Activated CD8-positive, alpha-beta T cell treated with anti-CD3 and anti-CD28 coated beads for 36 hours (primary cell): ENCODE measurements at regions not wholly inside any gene's neighbourhood (a gene's known extent, or its start where the extent isn't known, plus 50 kb on each side); places are given as distances from the start of the nearest gene placed in this dataset.

Experiments used
- ATAC-seq: fragments of 200-7000 bp; cut with Tn5 transposase; one replicate; pipeline ENCODE4 v1.10.0; 2021; ENCODE audit warnings: mild to moderate bottlenecking, moderate library complexity
- CTCF ChIA-PET: fragments of 350-600 bp; sonication (Branson Sonifier 250); formaldehyde crosslinking; loops from one replicate; lab custom pipeline; 2021; ENCODE audit warnings: antibody characterized with exemption; lab: Charles Lee
- POLR2A ChIA-PET: fragments of 350-600 bp; sonication (Branson Sonifier 250); formaldehyde crosslinking; loops from one replicate; lab custom pipeline; 2021; ENCODE audit warnings: antibody characterized with exemption; lab: Charles Lee
- DNase-seq: peaks from one replicate; pipeline ENCODE4 v3.0.0-alpha.2; 2020
- H3K27ac Mint-ChIP-seq: one replicate; pipeline ENCODE4 v1.8.0; 2021; ENCODE audit warnings: mild to moderate bottlenecking, mixed read lengths
- H3K27me3 Mint-ChIP-seq: one replicate; pipeline ENCODE4 v1.8.0; 2021; ENCODE audit warnings: mixed read lengths
- H3K36me3 Mint-ChIP-seq: one replicate; pipeline ENCODE4 v1.8.0; 2021; ENCODE audit warnings: low read depth, mixed read lengths
- H3K4me1 Mint-ChIP-seq: one replicate; pipeline ENCODE4 v1.8.0; 2021; ENCODE audit warnings: low read depth, mixed read lengths
- H3K4me3 Mint-ChIP-seq: one replicate; pipeline ENCODE4 v1.8.0; 2021; ENCODE audit warnings: mild to moderate bottlenecking, moderate library complexity, mixed read lengths
- H3K9me3 Mint-ChIP-seq: one replicate; pipeline ENCODE4 v1.8.0; 2021; ENCODE audit warnings: mixed read lengths
- intact Hi-C: fragments of 100-400 bp; cut with micrococcal nuclease; formaldehyde crosslinking; loops from one replicate; pipeline ENCODE4 v1.10.0; 2022
- TF ChIP-seq, protein P1 (sequence below): fragments of 200-600 bp; IDR thresholded peaks from one replicate; pipeline ENCODE4 v1.8.0; 2022; ENCODE audit warnings: antibody characterized with exemption, mild to moderate bottlenecking

DNA sequence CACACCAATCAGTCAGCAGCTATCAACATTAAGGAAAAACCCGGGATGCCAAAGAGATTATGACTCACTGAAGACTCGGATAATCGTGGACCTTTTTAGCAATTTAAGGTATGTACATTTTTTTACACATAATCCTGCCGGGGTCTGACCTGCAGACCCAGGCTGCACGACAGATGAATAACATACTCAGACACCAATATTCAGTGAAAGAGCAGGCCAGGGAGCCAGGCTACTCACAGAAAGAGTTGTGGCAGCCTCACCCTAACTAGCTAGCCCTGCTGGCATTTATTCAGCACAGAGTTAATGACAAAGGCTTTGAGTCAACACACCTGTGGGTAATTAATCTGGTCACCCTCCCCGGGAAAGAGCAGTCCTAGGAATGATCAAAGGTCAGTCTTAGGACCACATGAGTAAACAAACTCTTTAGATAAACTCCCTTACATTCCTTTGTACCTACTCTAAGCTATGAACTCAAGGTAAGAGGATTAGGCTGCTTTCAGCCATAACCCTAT is 727.5 kb downstream of the TBL1XR1 start:
- no peaks in the 10 kb centered on the region for H3K36me3 Mint-ChIP-seq
- TF ChIP-seq, protein P1, sequence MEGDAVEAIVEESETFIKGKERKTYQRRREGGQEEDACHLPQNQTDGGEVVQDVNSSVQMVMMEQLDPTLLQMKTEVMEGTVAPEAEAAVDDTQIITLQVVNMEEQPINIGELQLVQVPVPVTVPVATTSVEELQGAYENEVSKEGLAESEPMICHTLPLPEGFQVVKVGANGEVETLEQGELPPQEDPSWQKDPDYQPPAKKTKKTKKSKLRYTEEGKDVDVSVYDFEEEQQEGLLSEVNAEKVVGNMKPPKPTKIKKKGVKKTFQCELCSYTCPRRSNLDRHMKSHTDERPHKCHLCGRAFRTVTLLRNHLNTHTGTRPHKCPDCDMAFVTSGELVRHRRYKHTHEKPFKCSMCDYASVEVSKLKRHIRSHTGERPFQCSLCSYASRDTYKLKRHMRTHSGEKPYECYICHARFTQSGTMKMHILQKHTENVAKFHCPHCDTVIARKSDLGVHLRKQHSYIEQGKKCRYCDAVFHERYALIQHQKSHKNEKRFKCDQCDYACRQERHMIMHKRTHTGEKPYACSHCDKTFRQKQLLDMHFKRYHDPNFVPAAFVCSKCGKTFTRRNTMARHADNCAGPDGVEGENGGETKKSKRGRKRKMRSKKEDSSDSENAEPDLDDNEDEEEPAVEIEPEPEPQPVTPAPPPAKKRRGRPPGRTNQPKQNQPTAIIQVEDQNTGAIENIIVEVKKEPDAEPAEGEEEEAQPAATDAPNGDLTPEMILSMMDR = no peak
- ATAC-seq (no peak), DNase-seq (no peak)
- ChIA-PET CTCF (no interaction called here), POLR2A (no interaction called here)
- intact Hi-C loops = no loop called here
- H3K27me3 Mint-ChIP-seq = no peaks in the 10 kb centered on the region
- no peaks in the 10 kb centered on the region for H3K4me1 Mint-ChIP-seq
- no peak overlapping the region for H3K4me3 Mint-ChIP-seq
- no peaks in the 10 kb centered on the region for H3K9me3 Mint-ChIP-seq
- H3K27ac Mint-ChIP-seq = no peak overlapping the region

DNA sequence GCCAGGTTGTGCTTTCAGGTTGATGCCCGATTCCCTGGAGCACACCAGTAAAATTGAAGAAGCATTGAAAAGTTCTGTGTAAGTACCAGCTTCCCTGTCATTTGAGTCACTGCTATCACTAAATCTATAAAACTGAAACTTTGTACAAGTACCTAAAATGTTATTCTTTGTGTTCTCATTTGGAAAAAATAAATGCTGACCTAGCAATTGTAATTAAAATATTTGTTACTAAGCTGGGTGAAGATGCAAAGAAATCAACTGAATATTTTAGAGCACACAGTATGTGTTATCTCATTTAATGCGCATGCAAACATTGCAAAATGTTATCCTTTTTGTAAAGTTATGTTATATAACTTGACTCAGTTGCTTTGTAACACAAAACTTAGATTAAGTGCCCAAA is 733.7 kb downstream of the TBL1XR1 start:
- Mint-ChIP-seq H3K4me1 (no peaks in the 10 kb centered on the region), H3K27me3 (no peaks in the 10 kb centered on the region), H3K27ac (no peak overlapping the region), H3K9me3 (peaks cover 2% of the 10 kb centered on the region), H3K4me3 (no peak overlapping the region), H3K36me3 (no peaks in the 10 kb centered on the region)
- intact Hi-C loops = no loop called here
- TF ChIP-seq, protein P1 = no peak
- ATAC-seq = no peak
- CTCF ChIA-PET = no interaction called here
- POLR2A ChIA-PET = no interaction called here
- no peak for DNase-seq

DNA sequence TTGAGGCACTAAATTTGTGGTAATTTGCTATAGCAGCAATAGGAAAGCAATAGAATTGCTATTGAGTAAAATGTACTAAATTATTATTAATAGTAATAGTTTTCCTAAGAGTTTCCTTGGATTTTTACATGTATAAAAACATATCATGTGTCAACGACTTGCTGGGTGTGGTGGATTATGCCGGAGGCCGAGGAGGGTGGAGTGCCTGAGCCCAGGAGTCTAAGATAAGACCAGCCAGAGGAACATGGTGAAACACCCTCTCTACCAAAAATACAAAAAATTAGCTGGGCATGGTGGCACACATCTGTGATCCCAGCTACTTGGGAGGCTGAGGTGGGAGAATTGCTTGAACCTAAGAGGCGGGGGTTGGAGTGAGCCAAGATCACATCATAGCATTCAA is 749.9 kb downstream of the TBL1XR1 start:
- TF ChIP-seq, protein P1 = no peak
- H3K4me3 Mint-ChIP-seq = no peak overlapping the region
- H3K9me3 Mint-ChIP-seq = peaks cover 9% of the 10 kb centered on the region
- ChIA-PET POLR2A (no interaction called here), CTCF (no interaction called here)
- H3K27me3 Mint-ChIP-seq = no peaks in the 10 kb centered on the region
- no peaks in the 10 kb centered on the region for H3K4me1 Mint-ChIP-seq
- H3K36me3 Mint-ChIP-seq = no peaks in the 10 kb centered on the region
- H3K27ac Mint-ChIP-seq = no peak overlapping the region
- intact Hi-C loops = no loop called here
- ATAC-seq (no peak), DNase-seq (no peak)

DNA sequence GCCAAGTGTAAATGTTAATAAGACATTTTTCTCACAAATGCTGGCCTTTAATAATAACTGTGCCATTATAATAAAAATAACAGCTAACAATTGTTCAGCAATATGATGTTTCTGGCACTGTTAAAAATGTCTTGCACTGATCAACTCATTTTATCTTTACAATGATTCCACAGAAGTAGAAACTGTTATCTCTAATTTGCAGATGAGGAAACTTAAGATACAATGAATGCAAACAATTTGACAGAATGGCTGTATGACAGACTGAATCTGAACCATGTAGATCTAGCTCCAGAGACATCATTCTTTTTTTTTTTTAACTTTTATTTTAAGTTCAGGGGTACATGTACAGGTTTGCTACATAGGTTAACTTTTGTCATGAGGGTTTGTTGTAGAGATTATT is 755.0 kb downstream of the TBL1XR1 start:
- Mint-ChIP-seq H3K4me3 (no peak overlapping the region), H3K4me1 (no peaks in the 10 kb centered on the region), H3K27me3 (no peaks in the 10 kb centered on the region), H3K27ac (no peak overlapping the region), H3K36me3 (no peaks in the 10 kb centered on the region), H3K9me3 (peaks cover 6% of the 10 kb centered on the region)
- ChIA-PET POLR2A (no interaction called here), CTCF (no interaction called here)
- ATAC-seq (no peak), DNase-seq (no peak)
- intact Hi-C loops = no loop called here
- TF ChIP-seq, protein P1 = no peak

DNA sequence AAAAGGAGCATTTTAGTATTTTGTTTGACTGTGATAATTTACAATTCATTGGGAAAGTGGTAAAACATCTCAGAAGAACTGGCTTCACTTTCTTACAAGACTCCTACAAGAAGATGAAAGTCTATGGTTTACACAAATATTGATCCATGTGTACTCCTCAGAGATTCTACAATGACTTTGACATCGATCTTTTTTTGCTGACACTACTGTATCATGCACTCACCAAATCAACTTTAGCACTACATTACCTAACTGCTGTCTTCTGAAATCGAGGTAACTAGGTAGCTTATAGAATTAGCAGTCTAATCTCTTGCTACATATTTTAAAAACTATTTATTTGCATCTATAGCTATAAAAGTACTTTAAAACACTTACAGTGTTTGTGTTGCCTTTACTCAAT is 757.6 kb downstream of the TBL1XR1 start:
- POLR2A ChIA-PET = no interaction called here
- Mint-ChIP-seq H3K4me1 (no peaks in the 10 kb centered on the region), H3K9me3 (peaks cover 6% of the 10 kb centered on the region), H3K36me3 (no peaks in the 10 kb centered on the region), H3K27ac (no peak overlapping the region), H3K27me3 (no peaks in the 10 kb centered on the region), H3K4me3 (no peak overlapping the region)
- ATAC-seq = no peak
- intact Hi-C loops = no loop called here
- no peak for DNase-seq
- TF ChIP-seq, protein P1 = no peak
- CTCF ChIA-PET = no interaction called here
